ENCODE measurements at regions not wholly inside any gene's neighbourhood (a gene's known extent, or its start where the extent isn't known, plus 50 kb on each side); places are given as distances from the start of the nearest gene placed in this dataset.

DNA sequence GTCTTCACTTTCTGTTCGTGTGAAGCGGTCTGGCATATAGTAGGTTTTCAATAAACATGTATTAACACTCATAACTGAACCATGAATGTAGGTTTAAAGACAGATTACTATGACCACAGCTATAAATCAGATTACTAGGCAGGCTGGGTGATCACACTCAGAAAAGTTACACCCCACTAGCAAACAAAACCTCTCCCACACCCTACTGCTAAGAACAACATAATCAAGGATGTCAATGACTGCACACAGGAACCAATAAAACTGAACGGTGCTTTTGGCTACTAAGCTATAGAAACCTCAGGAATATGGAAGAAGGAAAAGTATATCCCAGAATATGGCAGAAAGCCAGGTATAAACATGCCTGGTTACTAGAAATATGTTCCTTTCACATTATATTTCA lies 676.9 kb downstream of the SMARCA1 start:
- dilution Hi-C loops (cut with MboI; ENCODE audit: extremely low pct_ligation_motif_present, low sequenced_read_pairs) = no loop called here

DNA sequence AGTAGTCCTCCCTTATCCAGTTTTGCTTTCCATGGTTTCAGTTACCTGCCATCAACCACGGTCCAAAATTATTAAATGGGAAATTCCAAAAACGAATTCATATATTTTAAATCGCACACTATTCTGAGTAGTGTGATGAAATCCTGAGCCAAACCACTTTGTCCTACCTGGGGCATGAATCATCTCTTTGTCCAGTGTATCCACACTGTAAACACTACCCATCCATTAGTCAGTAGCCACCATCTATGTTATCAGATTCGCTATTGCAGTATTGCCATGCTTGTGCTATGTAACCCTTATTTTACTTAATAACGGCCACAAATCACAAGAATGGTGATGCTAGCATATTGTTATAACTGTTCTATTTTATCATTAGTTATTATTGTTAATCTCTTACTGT lies 704.6 kb downstream of the SMARCA1 start:
- H3K36me3 ChIP-seq (ENCODE audit: control insufficient read depth in 2 of 2, extremely low read depth in 1 of 2, insufficient read depth in 2 of 2, low read length in 2 of 2) = no peaks in the 10 kb centered on the region
- no peaks in the 10 kb centered on the region for H3K27me3 ChIP-seq (ENCODE audit: control insufficient read depth, extremely low read depth, insufficient read depth, low read length)
- H4K20me1 ChIP-seq (ENCODE audit: control insufficient read depth, extremely low read depth, insufficient read depth, low read length) = no peaks in the 10 kb centered on the region
- H3K27ac ChIP-seq (ENCODE audit: control insufficient read depth, insufficient read depth, low read length) = no peak overlapping the region
- H3K9ac ChIP-seq (ENCODE audit: control insufficient read depth, extremely low read depth, insufficient read depth, low read length) = no peak overlapping the region
- H2AFZ ChIP-seq (ENCODE audit: control insufficient read depth, low read length) = no peak overlapping the region
- dilution Hi-C loops (cut with MboI; ENCODE audit: extremely low pct_ligation_motif_present, low sequenced_read_pairs) = no loop called here
- no peak for TF ChIP-seq EZH2 (IDR thresholded peaks at IDR 0.05; ENCODE audit: low read length)
- TF ChIP-seq, protein P1, sequence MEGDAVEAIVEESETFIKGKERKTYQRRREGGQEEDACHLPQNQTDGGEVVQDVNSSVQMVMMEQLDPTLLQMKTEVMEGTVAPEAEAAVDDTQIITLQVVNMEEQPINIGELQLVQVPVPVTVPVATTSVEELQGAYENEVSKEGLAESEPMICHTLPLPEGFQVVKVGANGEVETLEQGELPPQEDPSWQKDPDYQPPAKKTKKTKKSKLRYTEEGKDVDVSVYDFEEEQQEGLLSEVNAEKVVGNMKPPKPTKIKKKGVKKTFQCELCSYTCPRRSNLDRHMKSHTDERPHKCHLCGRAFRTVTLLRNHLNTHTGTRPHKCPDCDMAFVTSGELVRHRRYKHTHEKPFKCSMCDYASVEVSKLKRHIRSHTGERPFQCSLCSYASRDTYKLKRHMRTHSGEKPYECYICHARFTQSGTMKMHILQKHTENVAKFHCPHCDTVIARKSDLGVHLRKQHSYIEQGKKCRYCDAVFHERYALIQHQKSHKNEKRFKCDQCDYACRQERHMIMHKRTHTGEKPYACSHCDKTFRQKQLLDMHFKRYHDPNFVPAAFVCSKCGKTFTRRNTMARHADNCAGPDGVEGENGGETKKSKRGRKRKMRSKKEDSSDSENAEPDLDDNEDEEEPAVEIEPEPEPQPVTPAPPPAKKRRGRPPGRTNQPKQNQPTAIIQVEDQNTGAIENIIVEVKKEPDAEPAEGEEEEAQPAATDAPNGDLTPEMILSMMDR (optimal IDR thresholded peaks at IDR 0.05 in 1 of 3, IDR thresholded peaks at IDR 0.05 in 1 of 3, conservative IDR thresholded peaks at IDR 0.05 in 1 of 3; ENCODE audit: extremely low read depth in 1 of 3, insufficient read depth in 2 of 3, low read length in 3 of 3) = no peak
- no peak overlapping the region for H3K4me3 ChIP-seq (ENCODE audit: control insufficient read depth in 2 of 3, extremely low read depth in 1 of 3, insufficient read depth in 2 of 3, low read depth in 1 of 3, low read length in 3 of 3)
- H3K9me3 ChIP-seq (ENCODE audit: control insufficient read depth, low read depth, low read length) = no peaks in the 10 kb centered on the region
- H3K4me2 ChIP-seq (ENCODE audit: control insufficient read depth, extremely low read depth, insufficient read depth, low read depth, low read length) = no peak overlapping the region
- no peak for DNase-seq (ENCODE audit: low read depth, low spot score)
- no peaks in the 10 kb centered on the region for H3K4me1 ChIP-seq (ENCODE audit: control insufficient read depth, extremely low read depth, insufficient read depth, low read length)
- no peaks in the 10 kb centered on the region for H3K79me2 ChIP-seq (ENCODE audit: control insufficient read depth, insufficient read depth, low read length)
- no peak for FAIRE-seq
- H3K9me1 ChIP-seq (ENCODE audit: control insufficient read depth, extremely low read depth, insufficient read depth, low read length) = no peaks in the 10 kb centered on the region

More for the DNA sequence above, 676.9 kb downstream of the SMARCA1 start:
- no peak overlapping the region for H3K4me3 ChIP-seq (ENCODE audit: control insufficient read depth in 2 of 3, extremely low read depth in 1 of 3, insufficient read depth in 2 of 3, low read depth in 1 of 3, low read length in 3 of 3)
- H3K9me1 ChIP-seq (ENCODE audit: control insufficient read depth, extremely low read depth, insufficient read depth, low read length) = no peaks in the 10 kb centered on the region
- no peaks in the 10 kb centered on the region for H3K36me3 ChIP-seq (ENCODE audit: control insufficient read depth in 2 of 2, extremely low read depth in 1 of 2, insufficient read depth in 2 of 2, low read length in 2 of 2)
- no peak overlapping the region for H3K27ac ChIP-seq (ENCODE audit: control insufficient read depth, insufficient read depth, low read length)
- no peak for DNase-seq (ENCODE audit: low read depth, low spot score)
- H3K4me2 ChIP-seq (ENCODE audit: control insufficient read depth, extremely low read depth, insufficient read depth, low read depth, low read length) = no peak overlapping the region
- H2AFZ ChIP-seq (ENCODE audit: control insufficient read depth, low read length) = no peak overlapping the region
- no peaks in the 10 kb centered on the region for H4K20me1 ChIP-seq (ENCODE audit: control insufficient read depth, extremely low read depth, insufficient read depth, low read length)
- H3K4me1 ChIP-seq (ENCODE audit: control insufficient read depth, extremely low read depth, insufficient read depth, low read length) = no peaks in the 10 kb centered on the region
- no peak for TF ChIP-seq EZH2 (IDR thresholded peaks at IDR 0.05; ENCODE audit: low read length)
- TF ChIP-seq, protein P1 (optimal IDR thresholded peaks at IDR 0.05 in 1 of 3, IDR thresholded peaks at IDR 0.05 in 1 of 3, conservative IDR thresholded peaks at IDR 0.05 in 1 of 3; ENCODE audit: extremely low read depth in 1 of 3, insufficient read depth in 2 of 3, low read length in 3 of 3) = no peak
- H3K27me3 ChIP-seq (ENCODE audit: control insufficient read depth, extremely low read depth, insufficient read depth, low read length) = no peaks in the 10 kb centered on the region
- no peaks in the 10 kb centered on the region for H3K9me3 ChIP-seq (ENCODE audit: control insufficient read depth, low read depth, low read length)
- FAIRE-seq = no peak
- no peaks in the 10 kb centered on the region for H3K79me2 ChIP-seq (ENCODE audit: control insufficient read depth, insufficient read depth, low read length)
- H3K9ac ChIP-seq (ENCODE audit: control insufficient read depth, extremely low read depth, insufficient read depth, low read length) = no peak overlapping the region

Data from keratinocyte (primary cell).